ENCODE measurements at regions not wholly inside any gene's neighbourhood (a gene's known extent, or its start where the extent isn't known, plus 50 kb on each side); places are given as distances from the start of the nearest gene placed in this dataset.

GRCh38 chr2:72035518-72036172 lies 112.0 kb downstream of the CYP26B1 start:
- ChIA-PET RAD21 (ENCODE audit: unreplicated experiment) (no interaction called here), SMC1A (ENCODE audit: uncharacterized antibody, unreplicated experiment) (no interaction called here), POLR2A (no interaction called here), CTCF (no interaction called here)
- intact Hi-C loops (cut with micrococcal nuclease; ENCODE audit: unreplicated experiment) (no loop called here), in situ Hi-C loops (cut with MboI) (no loop called here)
- H3K79me2 ChIP-seq (ENCODE audit: control insufficient read depth, insufficient read depth, low read length), result no peaks in the 10 kb centered on the region
- no peak overlapping the region for H3K4me2 ChIP-seq (ENCODE audit: control insufficient read depth, insufficient read depth)
- H3K4me1 ChIP-seq (ENCODE audit: control insufficient read depth, insufficient read depth, low read length), result no peaks in the 10 kb centered on the region
- no peak for DNase-seq (ENCODE audit: low read depth, low spot score)
- no peak for TF ChIP-seq EP300 (IDR thresholded peaks at IDR 0.05; ENCODE audit: borderline replicate concordance in 1 of 2, control insufficient read depth in 1 of 2, low read depth in 2 of 2, low read length in 2 of 2)
- no peak for TF ChIP-seq SMAD5 (IDR thresholded peaks at IDR 0.05; ENCODE audit: low read depth)
- no peak for TF ChIP-seq FOXK2 (IDR thresholded peaks at IDR 0.05)
- no peak for TF ChIP-seq RFX5 (IDR thresholded peaks at IDR 0.05; ENCODE audit: low read depth, low read length)
- TF ChIP-seq PBX3 (IDR thresholded peaks at IDR 0.05; ENCODE audit: insufficient replicate concordance, low read depth, low read length), result no peak
- TF ChIP-seq STAT3 (IDR thresholded peaks at IDR 0.05; ENCODE audit: low read depth, low read length), result no peak
- TF ChIP-seq E2F4 (IDR thresholded peaks at IDR 0.05; ENCODE audit: low read depth, low read length), result no peak
- TF ChIP-seq BCL11A (IDR thresholded peaks at IDR 0.05; ENCODE audit: low read depth, low read length), result no peak
- TF ChIP-seq JUNB (IDR thresholded peaks at IDR 0.05), result no peak
- no peak for TF ChIP-seq IKZF2 (IDR thresholded peaks at IDR 0.05)
- TF ChIP-seq LARP7 (IDR thresholded peaks at IDR 0.05), result no peak
- no peak for TF ChIP-seq SIX5 (IDR thresholded peaks at IDR 0.05; ENCODE audit: low read depth, low read length, severe bottlenecking)
- TF ChIP-seq ASH2L (IDR thresholded peaks at IDR 0.05; ENCODE audit: borderline replicate concordance, low read depth), result no peak
- no peak for TF ChIP-seq FOS (IDR thresholded peaks at IDR 0.05; ENCODE audit: borderline replicate concordance, extremely low read depth, insufficient read length)
- TF ChIP-seq CHD2 (IDR thresholded peaks at IDR 0.05; ENCODE audit: borderline replicate concordance, low read depth, low read length), result no peak
- TF ChIP-seq RB1 (IDR thresholded peaks at IDR 0.05; ENCODE audit: borderline replicate concordance), result no peak
- no peak for TF ChIP-seq IRF3 (IDR thresholded peaks at IDR 0.05)
- TF ChIP-seq POLR2AphosphoS2 (IDR thresholded peaks at IDR 0.05; ENCODE audit: low read depth, low read length), result no peak
- no peak for TF ChIP-seq EZH2 (IDR thresholded peaks at IDR 0.05; ENCODE audit: borderline replicate concordance, control insufficient read depth, low read depth, low read length)
- no peak overlapping the region for H3K4me3 ChIP-seq
- no peak overlapping the region for H3K9ac ChIP-seq (ENCODE audit: control insufficient read depth, insufficient read depth, low read length)
- no peaks in the 10 kb centered on the region for H4K20me1 ChIP-seq (ENCODE audit: control insufficient read depth, insufficient read depth)
- ATAC-seq, result no peak; the same call in 2 of the 3 replicates
- peaks cover 0 to 1% of the 10 kb centered on the region in 2 experiments; a peak in 2 of 4 replicates for H3K27me3 ChIP-seq (replicated peaks in 1 of 2; ENCODE audit: control insufficient read depth in 2 of 2, insufficient read depth in 2 of 2, low read length in 1 of 2)
- no TSS peak for BruUV-seq (replicated peaks)
- no peaks in the 10 kb centered on the region for H3K9me3 ChIP-seq (replicated peaks; ENCODE audit: control insufficient read depth, insufficient read depth, low read length)
- no peak for FAIRE-seq
- no peak overlapping the region for H2AFZ ChIP-seq (ENCODE audit: control insufficient read depth, low read depth, low read length)
- H3K36me3 ChIP-seq (ENCODE audit: control insufficient read depth in 2 of 2, insufficient read depth in 2 of 2, low read length in 1 of 2), result no peaks in the 10 kb centered on the region
- WGBS (ENCODE audit: insufficient coverage, insufficient replicate concordance, low lambda C conversion rate, missing lambda C conversion rate), result 9% methylated on average over 12 of the region's 12 CpGs
- H3K27ac ChIP-seq (ENCODE audit: control insufficient read depth, insufficient read depth), result no peak overlapping the region

All from GM12878 (cell line).